GM18519 (cell line): ENCODE measurements at regions not wholly inside any gene's neighbourhood (a gene's known extent, or its start where the extent isn't known, plus 50 kb on each side); places are given as distances from the start of the nearest gene placed in this dataset.

ENCODE experiments used
- ATAC-seq: cut with Tn5 transposase; IDR thresholded peaks from one replicate; pipeline ENCODE4 v1.9.1; 2021; ENCODE audit warnings: mild to moderate bottlenecking, moderate library complexity; ENCODE audit not compliant: unreplicated experiment, low FRiP score

DNA sequence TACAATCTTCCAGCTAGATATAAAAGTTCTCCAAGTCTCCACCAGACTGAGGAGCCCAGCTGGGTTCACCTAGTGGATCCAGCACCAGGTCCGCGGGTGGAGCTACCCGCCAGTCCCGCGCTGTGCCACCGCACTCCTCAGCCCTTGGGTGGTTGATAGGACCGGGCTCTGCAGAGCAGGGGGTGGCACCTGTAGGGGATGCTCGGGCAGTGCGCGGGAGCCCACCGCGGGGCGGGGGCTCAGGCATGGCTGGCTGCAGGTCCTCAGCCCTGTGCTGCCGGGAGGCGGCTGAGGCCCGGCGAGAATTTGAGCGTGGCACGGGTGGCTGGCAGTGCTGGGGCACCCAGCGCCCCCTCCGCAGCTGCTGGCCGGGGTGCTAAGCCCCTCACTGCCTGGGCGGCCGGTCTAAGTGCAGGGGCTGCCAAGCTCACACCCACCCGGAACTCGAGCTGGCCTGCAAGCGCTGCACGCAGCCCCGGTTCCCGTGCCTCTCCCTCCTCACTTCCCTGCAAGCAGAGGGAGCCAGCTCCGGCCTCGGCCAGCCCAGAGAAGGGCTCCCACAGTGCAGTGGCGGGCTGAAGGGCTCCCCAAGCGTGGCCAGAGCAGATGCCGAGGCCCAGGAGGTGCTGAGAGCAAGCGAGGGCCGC lies 542.8 kb upstream of the PCDH9 start:
- ATAC-seq, result no peak

- ATAC-seq, result no peak
Observed at GRCh38 chr13:67771106-67771505, 541.0 kb upstream of the PCDH9 start.

DNA sequence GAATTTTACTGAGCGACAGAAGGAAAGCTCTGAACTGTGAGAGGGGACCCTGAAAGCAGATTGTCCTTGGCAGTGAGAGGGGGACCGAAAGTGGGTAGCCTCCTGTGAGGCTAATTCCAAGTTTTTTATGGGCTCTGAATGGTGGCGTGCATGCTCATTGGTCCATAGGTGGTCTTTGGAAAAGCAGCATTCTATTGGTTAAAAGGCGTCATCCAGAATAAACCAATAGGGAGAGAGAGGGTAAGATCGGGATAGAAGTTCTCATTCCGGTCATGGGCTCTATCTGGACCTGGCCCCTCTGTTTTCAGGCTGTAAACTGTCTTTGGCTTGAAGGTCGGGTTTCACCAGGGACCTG lies 539.8 kb upstream of the PCDH9 start:
- ATAC-seq, result no peak

DNA sequence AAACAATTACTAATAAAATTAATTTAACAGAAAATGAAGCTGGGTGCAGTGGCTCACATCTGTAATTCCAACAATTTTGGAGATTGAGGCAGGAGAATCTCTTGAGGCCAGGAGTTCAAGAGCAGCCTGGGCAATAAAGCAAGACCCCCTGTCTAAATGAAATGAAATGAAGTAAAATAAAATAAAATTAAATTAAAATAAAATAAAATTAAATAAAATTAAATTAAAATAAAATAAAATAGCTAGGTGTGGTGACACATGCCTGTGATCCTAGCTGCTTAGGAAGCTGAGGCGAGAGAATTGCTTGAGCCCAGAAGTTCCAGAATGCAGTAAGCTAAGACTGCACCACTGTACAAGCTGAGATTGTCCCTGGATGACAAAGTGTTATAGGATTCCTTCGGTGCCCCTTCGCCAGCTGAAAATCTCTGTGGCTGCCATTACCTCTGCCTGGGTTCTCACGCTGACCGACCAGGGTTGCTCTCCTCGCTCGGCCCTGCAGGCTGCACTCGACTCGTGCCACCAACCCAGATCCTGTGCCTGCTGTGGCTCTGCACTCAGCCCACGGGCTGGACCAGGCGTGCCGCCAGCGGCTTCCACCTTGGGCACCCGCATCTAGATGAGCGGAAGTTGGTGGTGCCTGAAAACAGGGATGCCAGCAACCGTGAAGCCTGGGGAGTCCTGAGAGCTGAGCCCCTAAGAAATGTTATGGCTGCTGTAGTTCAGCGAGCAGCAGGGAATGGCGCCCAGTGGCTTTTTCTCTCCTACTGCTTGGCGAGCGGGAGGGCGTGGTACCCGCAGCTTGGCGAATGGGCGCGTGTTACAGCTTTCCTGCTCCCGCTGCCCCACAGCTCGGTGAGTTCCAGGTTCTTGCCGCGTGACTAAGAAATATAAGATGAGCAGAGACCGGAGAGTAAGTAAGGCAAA lies 539.2 kb upstream of the PCDH9 start:
- ATAC-seq, result no peak

DNA sequence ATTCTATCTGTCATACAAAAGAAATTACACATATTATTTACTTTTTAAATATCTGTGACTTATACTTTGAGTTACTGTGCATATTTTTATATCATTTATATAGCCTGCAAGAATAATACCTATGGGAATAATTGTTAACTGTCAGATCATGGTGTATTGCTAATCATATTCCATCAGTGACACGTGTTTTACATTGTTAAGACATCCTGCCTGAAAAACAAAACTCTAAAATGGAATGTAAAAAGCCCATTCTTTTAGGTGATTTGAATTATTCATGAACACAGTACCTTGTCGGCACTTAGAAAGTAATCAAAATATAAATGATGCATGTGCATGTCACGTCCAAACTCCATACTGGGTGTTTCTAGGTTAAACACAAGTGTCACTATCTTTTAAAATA lies 533.8 kb upstream of the PCDH9 start:
- no peak for ATAC-seq

GRCh38 chr13:67763384-67763783 lies 533.2 kb upstream of the PCDH9 start:
- no peak for ATAC-seq

- no peak for ATAC-seq
Observed at GRCh38 chr13:67758975-67759374, 528.8 kb upstream of the PCDH9 start.

DNA sequence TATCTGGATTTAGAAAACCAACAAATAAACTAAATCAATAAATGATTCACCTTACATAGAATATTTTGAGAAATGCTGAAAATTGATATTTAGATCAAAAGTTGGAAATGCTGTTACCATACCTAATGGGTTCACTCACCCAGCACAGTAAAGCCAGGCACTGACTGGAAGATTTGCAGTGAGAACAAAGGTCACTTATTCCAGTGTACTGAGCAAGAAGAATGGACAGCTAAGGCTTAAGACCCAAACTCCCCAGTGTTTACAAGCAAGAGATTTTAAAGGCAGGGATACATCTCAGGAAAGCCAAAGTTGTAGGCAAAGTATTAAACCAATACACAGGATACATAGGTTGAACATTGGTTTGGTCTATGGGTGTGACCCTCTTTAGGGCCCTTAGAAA lies 523.9 kb upstream of the PCDH9 start:
- no peak for ATAC-seq

- no peak for ATAC-seq
Observed at GRCh38 chr13:67752759-67753158, 522.6 kb upstream of the PCDH9 start.

GRCh38 chr13:67742478-67742877 lies 512.3 kb upstream of the PCDH9 start:
- no peak for ATAC-seq

DNA sequence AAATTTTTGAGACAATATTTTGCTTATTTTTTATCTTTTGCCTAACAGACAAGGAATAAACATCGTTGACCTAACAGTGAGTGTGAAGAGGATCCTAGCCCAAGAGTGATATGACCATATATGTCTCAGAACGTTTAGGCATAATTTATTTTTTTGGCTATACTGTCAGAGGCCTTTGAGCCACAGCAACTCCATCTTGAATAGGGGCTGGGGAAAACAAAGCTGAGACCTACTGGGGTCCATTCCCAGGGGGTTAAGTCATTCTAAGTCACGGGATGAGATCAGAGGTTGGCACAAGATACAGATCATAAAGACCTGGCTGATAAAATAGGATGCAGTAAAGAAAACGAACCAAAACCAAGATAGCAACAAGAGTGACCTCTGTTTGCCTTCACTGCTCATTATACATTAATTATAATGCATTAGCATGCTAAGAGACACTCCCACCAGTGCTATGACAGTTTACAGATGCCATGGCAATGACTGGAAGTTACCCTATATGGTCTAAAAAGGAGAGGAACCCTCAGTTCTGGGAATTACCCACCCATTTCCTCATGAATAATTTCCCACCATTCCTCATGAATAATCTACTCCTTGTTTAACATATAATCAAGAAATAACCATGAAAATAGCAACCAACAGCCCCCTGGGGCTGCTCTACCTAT lies 510.9 kb upstream of the PCDH9 start:
- ATAC-seq, result no peak

DNA sequence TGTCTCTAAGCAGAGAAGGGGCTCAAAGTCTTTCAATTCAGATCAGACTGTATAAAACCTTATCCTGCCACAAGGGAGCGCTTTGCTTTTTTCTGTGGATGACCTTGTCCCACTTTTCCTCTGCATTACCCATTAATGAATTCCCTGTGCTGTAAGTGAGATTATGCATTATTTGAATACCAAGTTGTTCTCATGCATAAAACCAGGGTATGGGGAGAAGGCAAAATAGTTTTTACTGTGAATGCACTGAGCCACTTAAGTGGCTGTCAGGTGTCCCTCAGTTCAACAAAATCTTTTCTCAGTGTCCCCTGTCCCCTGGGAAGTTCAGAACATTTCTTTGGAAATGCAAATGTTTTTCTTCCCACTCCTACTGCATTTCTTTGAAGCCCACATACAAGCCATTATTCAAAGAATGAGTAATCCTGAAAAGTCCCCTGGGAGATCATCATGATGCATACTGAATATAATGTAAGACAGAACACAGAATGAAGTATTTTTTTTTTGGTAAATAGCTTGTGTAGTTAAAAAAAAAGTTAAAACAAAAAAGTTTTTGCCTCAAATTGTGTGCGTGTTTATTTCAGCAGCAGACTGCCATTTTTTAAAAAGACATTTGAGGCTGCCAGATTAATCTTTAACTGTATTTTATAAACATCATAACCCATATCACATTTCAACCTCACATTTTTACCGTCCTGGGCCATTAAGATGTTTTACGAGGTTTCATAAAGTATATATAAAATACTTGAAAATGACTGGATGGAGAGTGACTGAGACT lies 506.7 kb upstream of the PCDH9 start:
- ATAC-seq, result no peak

DNA sequence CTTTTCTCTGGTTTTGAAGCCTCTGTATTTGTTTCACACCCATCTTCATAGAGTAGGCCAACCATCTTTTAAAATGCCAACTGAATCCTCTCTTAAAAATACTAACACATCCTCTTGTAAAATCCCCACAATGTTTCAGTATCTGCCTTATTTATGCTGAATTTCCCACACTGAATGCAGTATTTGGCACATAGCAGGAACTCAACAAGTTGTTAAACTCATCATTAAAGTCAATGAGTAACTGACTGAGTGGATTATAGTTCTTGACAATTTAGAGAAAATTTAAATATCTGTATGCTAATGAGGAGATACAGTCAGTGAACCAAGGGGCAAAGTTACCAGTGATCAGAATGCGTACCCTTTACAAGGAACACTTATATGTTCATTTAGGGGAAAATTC lies 505.5 kb upstream of the PCDH9 start:
- ATAC-seq, result no peak

GRCh38 chr13:67726979-67727378 lies 496.8 kb upstream of the PCDH9 start:
- ATAC-seq, result no peak

DNA sequence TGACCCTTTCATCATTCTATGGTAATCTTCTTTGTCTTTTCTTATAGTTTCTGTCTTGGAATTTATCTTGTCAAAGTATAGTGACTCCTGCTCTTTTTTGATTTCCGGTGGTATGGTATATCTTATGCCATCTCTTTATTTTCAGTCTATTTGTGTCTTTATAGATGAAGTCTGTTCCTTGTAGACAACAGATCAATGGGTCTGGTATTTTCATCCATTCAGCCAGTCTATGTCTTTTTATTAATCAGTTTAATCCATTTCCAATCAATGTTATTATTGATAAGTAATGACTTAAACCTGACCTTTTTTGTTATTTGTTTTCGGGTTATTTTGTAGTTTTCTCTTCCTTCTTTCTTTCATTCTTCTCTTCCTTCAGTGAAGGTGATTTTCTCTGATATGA lies 495.9 kb upstream of the PCDH9 start:
- no peak for ATAC-seq

DNA sequence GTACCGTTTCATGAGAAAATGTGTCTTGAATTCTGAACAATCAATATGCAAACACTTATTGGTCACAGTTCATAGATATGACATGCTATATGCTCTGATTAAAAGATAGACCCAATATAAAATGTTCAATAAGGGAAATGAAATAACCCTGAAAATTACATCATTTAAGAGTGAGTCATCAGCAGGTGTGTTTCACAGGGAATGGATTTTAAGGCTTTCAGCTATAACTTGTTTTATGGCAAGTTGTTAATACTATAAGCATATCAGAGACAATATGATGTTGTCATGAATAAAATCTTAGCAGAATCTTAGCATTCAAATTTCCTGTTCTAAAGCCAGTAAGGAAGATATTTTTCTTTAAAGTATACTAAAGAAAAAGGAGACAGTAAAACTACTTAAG lies 483.4 kb upstream of the PCDH9 start:
- no peak for ATAC-seq

- no peak for ATAC-seq
Observed at GRCh38 chr13:67696775-67697174, 466.6 kb upstream of the PCDH9 start.

DNA sequence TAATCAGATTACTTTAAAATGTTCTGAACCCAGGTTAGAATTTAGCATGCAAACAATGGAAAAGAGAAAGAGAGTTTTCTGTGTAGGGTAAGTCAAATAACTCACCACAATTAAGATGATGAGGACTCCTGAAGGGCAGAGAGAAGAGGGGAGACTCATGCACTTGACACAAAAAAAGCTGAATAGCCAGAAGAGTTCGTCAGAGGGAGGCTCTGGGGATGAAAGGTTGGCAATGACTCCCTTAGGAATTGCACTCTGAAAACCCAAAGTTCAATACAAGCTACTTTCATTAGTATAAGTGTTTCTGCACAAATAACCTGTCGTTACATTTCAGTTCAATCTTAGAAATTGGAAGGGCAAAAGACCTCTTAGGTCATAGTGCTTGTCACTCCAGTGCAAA lies 434.4 kb upstream of the PCDH9 start:
- ATAC-seq, result no peak

DNA sequence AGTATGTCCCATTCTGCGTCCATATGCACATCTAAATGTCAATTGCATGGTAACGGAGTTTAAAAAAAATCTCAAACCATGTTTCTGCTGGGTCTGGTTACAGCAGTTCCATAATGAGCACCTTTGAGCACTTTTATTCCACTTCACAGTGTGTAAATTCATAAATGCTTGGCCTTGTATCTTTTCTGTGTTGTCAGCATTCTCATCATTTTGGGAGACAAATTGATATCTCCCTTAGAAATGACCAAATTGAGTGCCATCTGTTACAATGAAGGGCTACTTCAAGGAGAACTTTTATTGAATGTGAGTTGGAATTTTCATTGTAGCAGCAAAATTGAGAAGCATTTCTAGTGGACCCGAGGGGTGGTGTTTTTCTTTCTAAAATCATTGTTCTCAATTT lies 432.9 kb upstream of the PCDH9 start:
- no peak for ATAC-seq

DNA sequence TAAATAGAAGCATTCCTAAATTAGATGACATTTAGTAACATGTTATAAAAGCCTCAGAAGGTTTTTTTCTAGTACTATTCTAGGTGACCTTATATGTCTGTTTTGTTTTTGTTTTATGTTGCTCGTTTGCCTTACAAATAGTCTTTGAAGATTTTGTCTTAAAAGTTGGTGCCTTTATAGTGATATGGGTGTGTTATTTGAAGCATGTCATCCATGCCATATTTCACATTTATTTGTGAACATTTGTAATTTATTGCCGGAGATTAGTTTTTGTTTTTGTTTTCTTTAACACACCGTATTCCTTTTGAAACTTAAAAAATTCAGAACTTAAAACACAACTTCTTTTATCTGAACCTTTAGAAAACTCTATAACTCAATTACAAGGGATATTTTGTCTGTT lies 422.8 kb upstream of the PCDH9 start:
- no peak for ATAC-seq

DNA sequence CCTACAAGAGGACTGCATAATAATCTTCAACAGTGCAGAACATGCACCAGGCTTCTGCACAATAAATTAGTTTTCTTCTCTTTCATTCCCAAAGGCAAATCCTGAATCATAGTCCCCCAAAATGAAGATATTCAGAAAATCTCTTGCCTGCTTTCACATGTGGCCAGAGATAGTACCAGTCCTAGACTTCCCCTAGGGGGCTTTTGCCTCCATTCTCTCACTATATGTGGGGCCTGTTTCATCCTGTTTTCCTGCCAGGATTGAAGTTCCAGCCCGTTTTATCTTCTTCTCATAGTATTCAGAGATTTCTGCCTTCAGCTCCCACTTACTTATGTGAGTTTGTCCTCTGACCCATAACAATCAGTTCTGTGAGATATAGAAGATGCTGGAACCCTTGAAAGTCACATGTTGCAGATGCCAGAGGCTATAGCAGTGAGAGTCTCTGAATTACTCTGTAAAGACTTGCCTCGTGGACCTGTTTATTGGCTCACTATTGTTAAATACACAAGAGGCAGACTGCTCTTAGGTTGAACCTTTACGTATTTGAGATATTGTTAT lies 421.9 kb upstream of the PCDH9 start:
- no peak for ATAC-seq
